ENCODE measurements at regions not wholly inside any gene's neighbourhood (a gene's known extent, or its start where the extent isn't known, plus 50 kb on each side); places are given as distances from the start of the nearest gene placed in this dataset.

- Histone ChIP-seq H2BK20ac (ENCODE audit: low read depth, low read length, poor library complexity, severe bottlenecking) (no peak overlapping the region), H2BK5ac (ENCODE audit: insufficient read length, low read length) (no peak overlapping the region), H2AK5ac (ENCODE audit: insufficient read length, low read length) (no peak overlapping the region), H4K20me1 (ENCODE audit: control insufficient read depth, insufficient read depth, insufficient read length) (no peaks in the 10 kb centered on the region), H3T11ph (ENCODE audit: low read length) (no peak overlapping the region), H2AFZ (ENCODE audit: low read length) (no peak overlapping the region), H4K8ac (replicated peaks; ENCODE audit: insufficient read length, low read depth, low read length) (no peak overlapping the region), H4K5ac (ENCODE audit: insufficient read length, low read depth, low read length) (no peak overlapping the region), H3K18ac (ENCODE audit: insufficient read length, low read depth, low read length) (no peak overlapping the region), H2BK12ac (ENCODE audit: insufficient read length, low read depth, low read length) (no peak overlapping the region), H3K9ac (ENCODE audit: extremely low read depth, insufficient read length, low read length) (no peak overlapping the region), H3K4me1 (ENCODE audit: insufficient read depth, low read length) (no peaks in the 10 kb centered on the region), H3K14ac (ENCODE audit: insufficient read depth, low read length) (no peak overlapping the region; the same call in 1 of the 2 replicates), H3K23me2 (ENCODE audit: insufficient read length, low read depth, low read length, poor library complexity, severe bottlenecking) (no peaks in the 10 kb centered on the region), H4K91ac (ENCODE audit: insufficient read length, low read depth, low read length) (no peak overlapping the region), H3K27me3 (ENCODE audit: insufficient read depth, low read length) (no peaks in the 10 kb centered on the region), H2BK15ac (ENCODE audit: low read depth, low read length) (no peak overlapping the region), H3K4me2 (ENCODE audit: insufficient read depth, insufficient read length, low read length) (no peak overlapping the region), H3K27ac (ENCODE audit: insufficient read length, low read depth, low read length) (no peak overlapping the region), H3K4ac (ENCODE audit: low read depth, low read length) (no peak overlapping the region), H3K9me3 (ENCODE audit: control insufficient read depth, low read depth, low read length) (no peaks in the 10 kb centered on the region), H3K23ac (ENCODE audit: insufficient read length, low read depth, low read length) (no peak overlapping the region), H3K79me2 (ENCODE audit: insufficient read depth, low read length) (no peaks in the 10 kb centered on the region), H3K79me1 (ENCODE audit: insufficient read depth, low read depth, low read length, poor library complexity, severe bottlenecking) (no peaks in the 10 kb centered on the region), H3K56ac (ENCODE audit: insufficient read length, low read depth, low read length) (no peak overlapping the region), H2BK120ac (ENCODE audit: low read depth, low read length, poor library complexity, severe bottlenecking) (no peak overlapping the region)
- Mint-ChIP-seq H3K4me3 (no peak overlapping the region), H3K9me3 (no peaks in the 10 kb centered on the region), H3K27ac (no peak overlapping the region), H3K27me3 (ENCODE audit: low read depth) (no peaks in the 10 kb centered on the region), H3K36me3 (ENCODE audit: insufficient read depth in 1 of 3, low read depth in 3 of 3) (no peaks in the 10 kb centered on the region), H3K4me1 (no peaks in the 10 kb centered on the region; a peak in 1 of 4 replicates)
- no peak for DNase-seq
- WGBS (ENCODE audit: extremely low coverage, insufficient read length, low lambda C conversion rate): no CpG with 5 or more reads among the region's 3 CpGs
- TF ChIP-seq CTCF (conservative IDR thresholded peaks at IDR 0.05): no peak
These were observed 135.0 kb upstream of the ASCC3 start for GRCh38 chr6:101016163-101016562.

All from H9 (cell line).